Natural killer cell treated with Interleukin-12 subunit alpha and Interleukin-12 subunit beta and Interleukin-15 and Interleukin-18, amount 100 ng/mL, for 72 hours (primary cell): ENCODE measurements at regions not wholly inside any gene's neighbourhood (a gene's known extent, or its start where the extent isn't known, plus 50 kb on each side); places are given as distances from the start of the nearest gene placed in this dataset.

Experiments used
- ATAC-seq, 2 donors: fragments of 150-1000 bp; cut with Tn5 transposase in 1 of 2; sonication (Bioruptor Pico), chemical (Tn5 transposase) in 1 of 2; 2 replicates each; pipeline ENCODE4 v1.10.0; 2021
- DNase-seq: peaks from one replicate; pipeline ENCODE4 v3.0.0; 2022; ENCODE audit warnings: low spot score
- H3K27ac Mint-ChIP-seq, 2 donors: 1 replicate in 1 of 2; 2 replicates in 1 of 2; pipeline ENCODE4 v1.8.0; 2022; ENCODE audit warnings: mixed read lengths in 2 of 2, mild to moderate bottlenecking in 1 of 2, moderate library complexity in 1 of 2
- H3K27me3 Mint-ChIP-seq, 2 donors: 1 replicate in 1 of 2; 2 replicates in 1 of 2; pipeline ENCODE4 v1.8.0; 2022; ENCODE audit warnings: mixed read lengths in 2 of 2
- H3K36me3 Mint-ChIP-seq: one replicate; pipeline ENCODE4 v1.8.0; 2022; ENCODE audit warnings: mixed read lengths
- H3K4me1 Mint-ChIP-seq, 2 donors: 1 replicate in 1 of 2; 2 replicates in 1 of 2; pipeline ENCODE4 v1.8.0; 2022; ENCODE audit warnings: low read depth in 2 of 2, mixed read lengths in 2 of 2, mild to moderate bottlenecking in 1 of 2
- H3K4me3 Mint-ChIP-seq: one replicate; pipeline ENCODE4 v1.8.0; 2022; ENCODE audit warnings: mixed read lengths
- H3K9me3 Mint-ChIP-seq: 2 replicates; pipeline ENCODE4 v1.8.0; 2022; ENCODE audit warnings: mixed read lengths

GRCh38 chr2:111219285-111219684, 98.6 kb downstream of the BCL2L11 start:
- ATAC-seq (no peak), DNase-seq (peak; percentile 35)
- H3K36me3 Mint-ChIP-seq, result peaks cover 17% of the 10 kb centered on the region
- peaks cover 5 to 7% of the 10 kb centered on the region in 2 donors for H3K27me3 Mint-ChIP-seq
- H3K4me1 Mint-ChIP-seq, result peaks cover 7 to 16% of the 10 kb centered on the region in 2 donors
- H3K4me3 Mint-ChIP-seq, result no peak overlapping the region
- H3K27ac Mint-ChIP-seq, result no peak overlapping the region
- H3K9me3 Mint-ChIP-seq, result peaks cover 10% of the 10 kb centered on the region

DNA sequence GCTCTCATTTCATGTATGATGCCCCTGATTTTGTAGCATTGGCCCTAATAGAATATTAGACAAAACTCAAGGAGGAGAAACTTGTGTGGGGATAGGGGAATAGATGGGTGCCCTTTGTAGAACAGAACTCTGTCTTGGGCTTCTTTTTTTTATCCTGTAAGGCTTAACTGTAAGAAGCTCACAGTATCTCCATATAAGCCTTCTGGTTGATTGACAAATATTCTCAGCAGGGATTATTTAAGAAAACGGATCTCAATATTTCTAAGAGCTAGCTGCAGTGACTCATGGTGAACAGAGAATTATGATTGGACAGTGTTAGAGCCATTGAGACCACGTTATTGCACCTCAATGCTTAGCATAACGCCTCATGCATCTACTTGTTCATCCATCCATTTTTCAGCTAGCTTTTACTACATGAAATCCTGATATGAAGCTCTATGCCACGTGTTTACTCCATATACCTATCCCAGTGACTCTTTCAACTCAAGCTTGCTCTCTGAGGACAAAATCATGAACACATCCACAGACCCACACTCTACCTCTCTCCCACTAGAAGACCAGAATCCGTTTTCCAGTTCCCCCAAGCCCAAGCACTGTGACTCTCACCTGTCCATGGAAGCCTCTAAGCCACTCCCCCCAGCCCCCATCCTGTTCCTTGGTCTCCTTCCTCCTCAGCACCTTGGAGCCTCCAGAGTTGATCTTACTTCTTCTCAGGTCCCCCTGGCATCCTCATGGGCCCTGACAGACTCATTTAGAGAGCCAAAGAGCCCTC, 99.2 kb downstream of the BCL2L11 start:
- peak overlapping the region in 1 of 2 donors; percentile 0 for H3K27ac Mint-ChIP-seq

GRCh38 chr2:111220962-111221361, 100.2 kb downstream of the BCL2L11 start:
- peaks cover 8% of the 10 kb centered on the region for H3K36me3 Mint-ChIP-seq
- H3K27ac Mint-ChIP-seq, result peak overlapping the region in 1 of 2 donors; percentile 0
- H3K4me1 Mint-ChIP-seq, result peaks cover 15 to 21% of the 10 kb centered on the region in 2 donors
- peaks cover 15% of the 10 kb centered on the region for H3K9me3 Mint-ChIP-seq
- DNase-seq, result no peak
- no peak overlapping the region for H3K4me3 Mint-ChIP-seq
- ATAC-seq, result no peak
- H3K27me3 Mint-ChIP-seq, result peaks cover 7 to 13% of the 10 kb centered on the region in 2 donors

More for the DNA sequence above, 99.2 kb downstream of the BCL2L11 start:
- H3K4me1 Mint-ChIP-seq, result peaks cover 7 to 16% of the 10 kb centered on the region in 2 donors
- no peak for ATAC-seq
- peaks cover 11% of the 10 kb centered on the region for H3K9me3 Mint-ChIP-seq
- no peak for DNase-seq
- H3K4me3 Mint-ChIP-seq, result no peak overlapping the region
- peaks cover 5 to 7% of the 10 kb centered on the region in 2 donors for H3K27me3 Mint-ChIP-seq
- peaks cover 11% of the 10 kb centered on the region for H3K36me3 Mint-ChIP-seq

GRCh38 chr2:111221701-111222100, 101.0 kb downstream of the BCL2L11 start:
- Mint-ChIP-seq H3K27me3 (peaks cover 7 to 13% of the 10 kb centered on the region in 2 donors), H3K4me1 (peaks cover 17 to 21% of the 10 kb centered on the region in 2 donors), H3K27ac (no peak overlapping the region), H3K4me3 (no peak overlapping the region), H3K9me3 (peaks cover 15% of the 10 kb centered on the region), H3K36me3 (peaks cover 8% of the 10 kb centered on the region)
- DNase-seq (no peak), ATAC-seq (no peak)

DNA sequence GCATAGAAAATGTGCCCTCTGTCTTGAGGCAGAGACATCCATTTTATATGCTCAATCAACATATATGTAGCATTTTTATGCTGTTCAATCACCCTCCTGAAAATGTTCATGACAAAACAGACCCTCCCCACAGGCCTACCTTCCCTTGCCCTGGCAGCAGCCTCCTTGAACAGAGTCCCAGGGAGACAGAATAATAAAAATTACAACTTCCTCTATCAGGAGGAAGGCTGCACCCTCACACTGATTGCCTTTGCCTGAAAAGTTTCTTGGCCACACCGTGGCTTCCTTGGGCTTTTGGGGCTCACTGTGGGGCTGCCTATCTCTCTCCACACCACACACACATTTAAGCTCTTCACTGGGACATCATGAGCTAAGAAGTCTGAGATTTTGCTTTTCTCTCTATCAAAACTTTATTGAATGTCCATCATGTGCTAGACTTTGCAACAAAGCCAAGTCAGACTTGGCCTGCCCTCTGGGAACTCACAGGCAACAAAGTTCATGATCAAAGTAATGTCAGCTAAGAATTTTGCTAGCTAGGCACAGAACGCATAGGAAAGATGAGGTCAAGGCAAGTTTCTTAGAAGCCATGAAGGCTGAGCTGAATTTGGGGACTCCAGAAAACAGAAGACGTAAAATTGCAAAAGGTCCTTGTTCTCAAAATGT, 101.6 kb downstream of the BCL2L11 start:
- ATAC-seq (no peak), DNase-seq (no peak)
- Mint-ChIP-seq H3K4me3 (no peak overlapping the region), H3K27me3 (peaks cover 7 to 13% of the 10 kb centered on the region in 2 donors), H3K4me1 (peaks cover 17 to 24% of the 10 kb centered on the region in 2 donors), H3K9me3 (peaks cover 15% of the 10 kb centered on the region), H3K36me3 (peaks cover 8% of the 10 kb centered on the region), H3K27ac (no peak overlapping the region)

DNA sequence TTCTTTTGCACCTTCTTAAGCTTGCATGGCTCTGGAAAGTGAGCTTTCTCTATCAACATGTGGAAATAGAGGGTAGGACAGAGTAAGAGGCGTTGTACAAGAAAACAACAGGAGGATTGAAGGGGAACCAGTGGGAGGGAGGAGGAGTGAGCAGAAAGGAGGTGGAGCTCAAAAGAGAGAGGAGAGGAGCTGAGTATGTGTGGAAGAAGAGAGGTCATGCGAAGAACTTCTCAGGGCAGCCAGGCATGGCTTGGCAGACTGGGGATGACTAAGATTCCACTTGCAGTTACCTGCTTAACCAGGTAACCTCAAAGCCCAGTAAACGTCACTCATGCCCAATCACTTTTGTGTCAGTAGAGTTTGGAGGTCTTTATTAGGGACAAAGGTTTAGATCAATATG, 105.1 kb downstream of the BCL2L11 start:
- Mint-ChIP-seq H3K27ac (no peak overlapping the region), H3K4me1 (peaks cover 20 to 22% of the 10 kb centered on the region in 2 donors), H3K27me3 (peaks cover 7 to 18% of the 10 kb centered on the region in 2 donors), H3K9me3 (peaks cover 15% of the 10 kb centered on the region), H3K36me3 (peaks cover 26% of the 10 kb centered on the region), H3K4me3 (no peak overlapping the region)
- DNase-seq, result no peak
- ATAC-seq, result no peak

GRCh38 chr2:111226876-111227700, 106.4 kb downstream of the BCL2L11 start:
- Mint-ChIP-seq H3K36me3 (peaks cover 26% of the 10 kb centered on the region), H3K27me3 (peaks cover 7 to 18% of the 10 kb centered on the region in 2 donors), H3K9me3 (peaks cover 15% of the 10 kb centered on the region), H3K27ac (no peak overlapping the region), H3K4me1 (peaks cover 20 to 22% of the 10 kb centered on the region in 2 donors), H3K4me3 (no peak overlapping the region)
- DNase-seq (no peak), ATAC-seq (no peak)

DNA sequence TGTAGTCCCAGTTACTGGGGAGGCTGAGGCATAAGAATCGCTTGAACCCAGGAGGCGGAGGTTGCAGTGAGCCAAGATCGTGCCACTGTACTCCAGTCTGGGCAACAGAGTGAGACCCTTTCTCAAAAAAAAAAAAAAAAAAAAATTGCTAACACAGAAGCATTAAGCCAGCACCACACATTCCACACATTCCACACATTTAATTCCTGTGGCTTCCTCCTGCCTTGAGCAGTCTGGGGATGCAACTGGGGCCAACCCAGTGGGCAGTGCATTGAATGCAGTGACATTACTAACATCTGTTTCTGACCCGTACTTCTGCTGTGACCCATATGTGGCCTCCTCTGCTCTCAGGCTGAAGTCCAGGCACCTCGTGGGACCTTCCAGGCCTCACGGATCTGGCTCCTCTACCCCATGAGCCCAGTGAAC, 107.0 kb downstream of the BCL2L11 start:
- no peak overlapping the region for H3K27ac Mint-ChIP-seq
- H3K27me3 Mint-ChIP-seq, result peaks cover 3 to 15% of the 10 kb centered on the region in 2 donors
- H3K4me1 Mint-ChIP-seq, result peaks cover 14 to 16% of the 10 kb centered on the region in 2 donors
- DNase-seq (no peak), ATAC-seq (no peak)
- peaks cover 21% of the 10 kb centered on the region for H3K36me3 Mint-ChIP-seq
- H3K4me3 Mint-ChIP-seq, result no peak overlapping the region
- peaks cover 11% of the 10 kb centered on the region for H3K9me3 Mint-ChIP-seq

GRCh38 chr2:111231532-111232252, 111.0 kb downstream of the BCL2L11 start:
- H3K4me1 Mint-ChIP-seq, result peaks cover 5 to 7% of the 10 kb centered on the region in 2 donors
- no peak overlapping the region for H3K4me3 Mint-ChIP-seq
- DNase-seq (no peak), ATAC-seq (no peak)
- H3K27me3 Mint-ChIP-seq, result peaks cover 0 to 5% of the 10 kb centered on the region in 2 donors
- peaks cover 8% of the 10 kb centered on the region for H3K9me3 Mint-ChIP-seq
- H3K36me3 Mint-ChIP-seq, result peaks cover 24% of the 10 kb centered on the region
- H3K27ac Mint-ChIP-seq, result no peak overlapping the region

DNA sequence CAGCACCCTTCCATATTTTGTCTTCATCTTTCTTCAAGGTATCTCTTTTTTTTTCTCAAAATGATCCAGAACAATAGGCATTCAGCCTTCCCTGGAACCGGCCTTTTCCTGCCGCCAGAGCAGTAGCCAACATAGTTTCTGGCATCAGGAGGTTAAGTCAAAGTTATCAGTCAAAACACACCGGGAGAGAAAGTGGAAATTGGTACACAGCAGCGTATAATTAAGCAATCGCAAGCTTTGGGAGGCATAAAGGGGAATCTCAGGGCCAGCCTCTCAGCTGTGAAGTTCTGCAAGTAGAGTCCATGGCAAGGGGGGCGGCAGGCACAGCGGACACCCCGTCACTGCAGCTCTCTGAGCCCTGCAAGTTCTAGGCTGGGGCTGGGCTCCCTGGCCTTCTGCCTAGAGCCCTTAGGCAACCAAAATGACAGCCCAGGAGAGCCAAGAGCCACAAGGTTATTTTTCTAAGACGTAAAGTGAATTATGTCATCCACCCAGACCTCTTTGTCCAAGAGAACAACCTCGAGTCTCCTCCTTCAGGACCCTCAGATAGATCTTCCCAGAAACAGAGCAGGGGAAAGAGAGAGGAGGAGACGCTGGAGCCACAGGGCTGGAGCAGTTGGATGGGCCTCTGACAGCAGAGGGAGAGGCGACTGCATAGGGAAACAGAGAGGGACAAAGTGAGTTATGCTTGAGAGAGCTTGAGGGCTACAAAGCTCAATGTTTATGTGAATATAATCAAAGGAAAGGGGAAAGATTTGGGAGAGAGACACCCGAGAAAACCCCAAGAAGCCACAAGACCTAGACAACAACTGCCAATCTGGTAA, 114.7 kb downstream of the BCL2L11 start:
- Mint-ChIP-seq H3K4me1 (peaks cover 9% of the 10 kb centered on the region in 2 donors), H3K9me3 (peaks cover 8% of the 10 kb centered on the region), H3K27ac (no peak overlapping the region), H3K27me3 (no peaks in the 10 kb centered on the region), H3K36me3 (peaks cover 10% of the 10 kb centered on the region), H3K4me3 (no peak overlapping the region)
- DNase-seq (no peak), ATAC-seq (no peak)

GRCh38 chr2:111236025-111236424, 115.3 kb downstream of the BCL2L11 start:
- Mint-ChIP-seq H3K4me3 (no peak overlapping the region), H3K36me3 (peaks cover 6% of the 10 kb centered on the region), H3K9me3 (peaks cover 8% of the 10 kb centered on the region), H3K27ac (no peak overlapping the region), H3K27me3 (no peaks in the 10 kb centered on the region), H3K4me1 (peaks cover 9% of the 10 kb centered on the region in 2 donors)
- DNase-seq (no peak), ATAC-seq (peak in 1 of 2 donors; percentile 24)

DNA sequence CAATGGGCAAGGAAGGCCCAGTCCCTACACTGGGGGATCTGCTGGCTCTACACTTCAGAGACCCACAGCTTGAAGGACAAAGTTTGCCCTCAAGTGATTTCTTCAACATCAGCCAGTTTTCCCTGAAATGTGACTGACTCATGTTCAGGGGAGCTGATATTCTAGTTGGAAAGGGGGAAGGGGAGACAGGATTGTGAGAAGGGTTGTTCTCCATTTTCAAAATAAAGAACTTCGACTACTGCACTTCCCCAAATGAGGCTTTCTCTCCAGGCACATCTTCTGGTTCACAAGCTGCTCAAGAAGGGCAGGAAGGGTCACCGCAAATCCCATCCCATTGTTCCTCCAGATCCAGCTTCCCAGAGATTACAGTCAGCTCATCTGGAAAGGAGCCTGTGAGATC, 117.6 kb downstream of the BCL2L11 start:
- Mint-ChIP-seq H3K36me3 (peaks cover 2% of the 10 kb centered on the region), H3K27me3 (no peaks in the 10 kb centered on the region), H3K4me3 (no peak overlapping the region), H3K9me3 (peaks cover 5% of the 10 kb centered on the region), H3K27ac (no peak overlapping the region), H3K4me1 (peaks cover 9% of the 10 kb centered on the region in 2 donors)
- ATAC-seq, result no peak
- DNase-seq, result no peak
